A673 (cell line): ENCODE measurements at regions not wholly inside any gene's neighbourhood (a gene's known extent, or its start where the extent isn't known, plus 50 kb on each side); places are given as distances from the start of the nearest gene placed in this dataset.

Experiments
- CTCF ChIP-seq: fragments of 300-800, 200-600 bp; sonication (generic); conservative IDR thresholded peaks from 2 replicates; pipeline ENCODE4 v1.5.1; 2017; ENCODE audit warnings: low read depth, mild to moderate bottlenecking, antibody characterized with exemption, low read length, moderate library complexity, mixed read lengths
- EZH2 ChIP-seq: fragments of 200-600 bp; sonication (generic); IDR thresholded peaks from 2 replicates; pipeline ENCODE4 v1.6.1; 2017; ENCODE audit warnings: borderline replicate concordance, low read depth, mild to moderate bottlenecking, mixed read lengths, antibody characterized with exemption, low read length; ENCODE audit not compliant: poor library complexity, severe bottlenecking

GRCh38 chr1:4599521-4599920, 54.9 kb upstream of the AJAP1 start:
- TF ChIP-seq CTCF (no peak), EZH2 (no peak)
